IPS DF 19.7 (cell line): ENCODE measurements at regions not wholly inside any gene's neighbourhood (a gene's known extent, or its start where the extent isn't known, plus 50 kb on each side); places are given as distances from the start of the nearest gene placed in this dataset.

Experiments
- DNase-seq: peaks from one replicate; pipeline ENCODE4 v3.0.0-alpha.2; 2013; ENCODE audit warnings: low read depth, low spot score

DNA sequence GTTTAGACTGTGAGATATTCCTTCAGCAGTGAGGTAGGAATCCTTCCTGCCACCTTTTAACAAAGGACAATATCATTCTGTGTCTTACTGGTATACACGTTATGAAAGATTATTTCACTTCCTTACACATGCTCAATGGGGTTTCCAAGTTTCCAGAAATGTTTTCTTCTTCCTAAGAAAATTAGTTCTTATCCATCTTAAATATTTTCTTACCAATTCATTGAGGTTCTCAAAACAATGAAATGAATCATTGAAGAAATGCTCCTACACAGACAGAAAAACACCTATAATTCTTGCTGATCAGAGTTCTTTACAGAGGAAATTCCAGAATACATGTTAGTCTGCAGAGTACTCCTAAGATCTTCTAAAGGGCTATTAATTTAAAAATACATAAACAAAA, 51.4 kb upstream of the SEC61G start:
- no peak for DNase-seq

DNA sequence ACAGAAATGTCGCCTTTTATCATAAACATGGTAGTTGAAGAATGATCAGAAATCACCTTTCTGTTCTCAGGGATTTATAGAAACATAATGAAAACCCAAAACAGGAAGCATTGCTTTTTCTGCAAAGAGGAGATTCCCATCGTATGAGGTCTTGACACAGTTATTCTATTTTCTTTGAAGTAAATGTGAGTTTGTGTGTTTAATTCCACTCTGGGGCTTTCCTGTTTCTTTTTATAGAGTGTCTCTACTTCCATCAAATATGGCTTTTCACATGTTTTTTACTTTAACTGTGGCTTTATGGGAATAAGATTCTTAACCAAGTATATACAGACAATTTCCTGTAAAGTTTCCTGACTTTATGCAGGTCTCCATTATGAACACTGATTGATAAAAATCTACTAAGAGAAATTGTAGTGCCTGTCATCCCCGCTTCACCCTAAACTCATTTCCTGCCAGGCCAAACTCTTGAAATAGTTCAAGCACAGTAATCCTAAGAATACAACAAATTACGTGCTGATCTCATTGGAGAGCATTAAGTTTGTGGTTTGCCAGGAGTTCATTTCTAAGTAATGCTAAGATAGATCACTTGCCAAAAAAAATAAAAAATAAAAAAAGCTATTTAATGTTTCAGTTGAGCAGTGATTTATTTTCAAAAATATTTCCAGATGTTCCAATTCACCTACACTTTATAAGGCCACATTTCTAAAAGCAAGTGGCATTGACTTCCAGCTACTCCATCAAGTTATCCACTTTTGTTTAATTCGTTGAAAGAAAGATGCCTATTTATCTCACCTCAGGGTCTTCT, 52.2 kb upstream of the SEC61G start:
- no peak for DNase-seq

DNA sequence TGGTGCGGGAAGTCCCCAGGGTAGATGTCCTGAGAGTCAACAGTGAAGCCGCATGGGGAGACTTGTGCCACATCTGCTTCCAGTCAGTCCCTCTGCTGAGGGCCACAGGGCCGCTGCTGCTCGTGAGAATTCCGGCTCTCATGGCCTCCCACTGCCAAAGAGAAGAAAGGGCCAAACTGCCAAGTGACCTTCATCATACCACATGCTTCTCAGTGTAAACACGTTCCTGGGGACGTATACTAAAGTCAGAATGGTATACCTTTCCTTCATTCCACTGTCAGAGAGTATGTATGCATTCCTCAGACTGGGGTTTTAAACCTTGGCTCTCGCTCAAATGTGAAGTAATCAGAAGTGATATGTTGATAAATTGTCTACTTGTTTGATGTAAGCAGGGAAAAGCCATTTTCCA, 52.8 kb upstream of the SEC61G start:
- no peak for DNase-seq

DNA sequence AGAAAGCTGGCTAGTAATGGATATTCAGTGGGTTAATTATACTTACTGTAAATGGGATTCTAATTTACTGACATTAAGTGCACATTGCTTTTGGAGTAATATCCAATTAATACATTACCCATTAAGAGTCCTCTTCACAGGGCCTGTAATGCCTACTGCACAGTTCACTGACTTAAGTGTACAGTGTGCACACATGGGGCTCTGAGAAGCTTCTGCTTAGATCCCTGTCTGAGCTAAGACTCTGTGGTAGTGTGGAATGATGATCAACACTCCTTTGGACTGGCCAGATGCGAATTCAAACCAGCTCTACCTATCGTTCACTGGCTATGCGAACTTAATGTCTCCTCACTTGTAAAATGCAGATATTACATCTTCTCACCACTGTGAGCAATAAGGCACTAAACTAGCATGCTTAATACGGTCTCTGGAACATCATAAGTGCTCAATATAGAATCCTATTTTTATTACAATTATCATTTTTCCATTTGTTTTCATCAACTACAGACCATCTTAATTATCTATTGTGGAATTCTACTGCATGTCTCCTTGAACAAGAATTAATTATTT, 53.8 kb upstream of the SEC61G start:
- DNase-seq = no peak

DNA sequence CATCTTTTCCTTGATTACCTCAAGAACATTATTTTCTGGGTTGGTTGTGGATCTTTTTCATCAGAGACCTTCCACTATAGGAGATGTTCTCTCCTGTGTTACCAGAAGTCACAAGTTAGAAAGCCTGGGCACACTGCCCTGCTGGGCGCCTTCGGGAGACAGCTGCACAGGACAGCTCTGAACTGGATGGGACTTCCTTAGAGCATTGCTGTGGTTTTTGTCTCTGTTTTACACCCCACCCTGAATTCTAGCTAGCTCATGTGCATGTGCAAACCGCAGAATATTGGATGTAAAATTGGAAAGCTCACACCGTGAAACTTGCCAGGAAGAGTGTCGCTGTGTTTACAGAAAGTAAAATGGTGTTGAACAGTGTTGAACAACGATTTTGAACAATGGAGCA, 54.4 kb upstream of the SEC61G start:
- DNase-seq = no peak

DNA sequence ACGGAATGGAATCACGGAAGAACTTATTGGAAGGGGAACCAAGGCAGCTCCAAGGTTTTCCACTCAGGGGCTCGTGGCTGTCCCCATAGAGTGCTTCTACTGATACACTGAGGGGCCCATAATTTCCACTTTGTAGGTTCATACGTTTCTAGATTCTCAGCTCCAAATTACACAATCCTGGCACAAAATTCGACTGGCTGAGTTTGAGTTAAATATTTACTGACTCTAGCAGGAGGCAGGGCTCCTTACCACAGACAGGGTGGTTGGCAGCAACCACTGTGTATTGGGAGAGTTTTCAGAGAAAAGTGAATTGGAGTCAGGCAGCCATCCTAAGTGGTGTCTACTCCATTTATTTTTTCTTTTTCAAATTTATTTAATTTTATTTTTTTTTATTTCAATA, 55.4 kb upstream of the SEC61G start:
- no peak for DNase-seq

DNA sequence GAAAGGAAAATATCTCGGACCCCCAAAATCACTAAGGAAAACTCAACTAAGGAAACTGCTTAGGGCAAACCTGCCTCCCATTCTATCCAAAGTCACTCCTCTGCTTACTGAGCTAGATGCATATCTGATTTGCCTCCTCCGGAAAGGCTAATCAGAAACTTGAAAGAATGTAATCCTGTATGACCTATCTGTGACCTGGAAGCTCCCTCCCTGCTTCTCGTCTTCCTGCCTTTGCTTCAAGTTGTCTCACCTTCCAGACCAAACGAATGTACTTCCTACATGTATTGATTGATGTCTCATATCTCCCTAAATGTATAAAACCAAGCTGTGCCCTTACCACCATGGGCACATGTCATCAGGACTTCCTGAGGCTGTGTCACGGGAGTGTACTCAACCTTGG, 58.1 kb upstream of the SEC61G start:
- DNase-seq = no peak

DNA sequence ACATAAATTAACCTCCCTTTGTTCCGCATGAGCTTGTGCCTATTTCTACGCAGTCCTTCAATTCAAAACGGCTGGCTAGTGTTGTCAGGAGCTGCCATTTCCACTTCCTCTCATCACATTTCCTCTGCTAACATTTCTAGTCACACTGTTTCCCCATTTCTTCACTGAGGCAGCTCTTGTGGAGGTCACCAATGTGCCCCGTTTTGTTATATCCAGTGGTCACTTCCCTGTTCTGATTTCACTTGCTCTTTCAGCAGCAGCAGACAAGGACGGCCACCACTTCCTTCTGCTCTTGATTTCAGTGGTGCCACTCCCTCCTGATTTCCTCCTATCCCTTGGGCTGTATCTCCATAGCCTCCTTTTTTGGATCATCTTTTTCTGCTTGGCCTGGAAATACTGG, 64.8 kb upstream of the SEC61G start:
- DNase-seq = no peak

DNA sequence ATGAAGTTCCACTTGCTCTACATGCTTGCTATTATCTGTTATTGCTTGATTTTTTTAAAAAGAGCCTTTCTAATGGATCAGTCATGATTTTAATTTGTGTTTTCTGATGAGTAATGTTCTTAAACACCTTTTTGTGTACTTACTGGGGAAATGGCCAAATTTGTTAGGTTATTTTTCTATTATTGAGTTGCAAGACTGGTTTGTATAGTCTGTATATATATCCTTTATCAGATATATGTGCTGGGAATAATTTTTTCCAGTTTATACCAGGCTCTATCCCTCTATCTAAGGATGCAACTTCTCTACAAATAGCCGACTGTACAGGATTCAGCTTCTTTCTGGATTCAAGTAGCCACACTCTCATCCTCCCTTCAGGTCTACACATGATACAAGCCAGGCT, 65.6 kb upstream of the SEC61G start:
- no peak for DNase-seq

DNA sequence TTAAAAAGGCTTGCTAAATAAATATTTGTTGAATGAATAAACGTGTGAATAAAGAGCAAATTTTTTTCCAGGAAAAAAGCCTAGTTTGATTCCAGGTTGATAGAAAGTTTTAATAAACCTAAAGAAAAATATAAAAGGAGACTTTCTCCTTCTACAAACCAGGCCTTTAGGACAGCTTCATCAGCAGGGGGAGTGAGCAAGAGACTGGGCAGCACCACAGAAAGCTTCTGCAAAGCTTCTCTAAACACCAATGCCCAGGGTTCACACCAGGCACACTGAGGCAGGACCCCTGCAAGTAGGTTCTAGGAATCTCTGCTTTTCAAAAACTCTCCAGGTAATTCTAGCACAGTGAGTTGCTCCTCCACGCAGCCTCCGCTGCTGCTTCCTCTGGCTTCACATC, 66.4 kb upstream of the SEC61G start:
- DNase-seq = no peak

DNA sequence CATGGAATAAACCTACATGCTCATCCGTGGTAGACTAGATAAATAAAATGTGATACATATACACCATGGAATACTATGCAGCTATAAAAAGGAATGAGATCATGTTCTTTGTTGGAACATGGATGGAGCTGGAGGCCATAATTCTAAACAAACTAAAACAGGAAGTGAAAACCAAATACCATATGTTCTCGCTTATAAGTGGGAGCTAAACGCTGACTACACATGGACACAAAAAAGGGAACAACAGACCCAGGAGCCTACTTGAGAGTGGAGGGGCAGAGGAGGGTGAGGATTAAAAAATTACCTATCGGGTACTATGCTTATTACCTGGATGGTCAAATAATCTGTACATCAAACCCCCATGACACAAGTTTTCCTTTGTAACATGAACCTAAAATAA, 68.7 kb upstream of the SEC61G start:
- no peak for DNase-seq

DNA sequence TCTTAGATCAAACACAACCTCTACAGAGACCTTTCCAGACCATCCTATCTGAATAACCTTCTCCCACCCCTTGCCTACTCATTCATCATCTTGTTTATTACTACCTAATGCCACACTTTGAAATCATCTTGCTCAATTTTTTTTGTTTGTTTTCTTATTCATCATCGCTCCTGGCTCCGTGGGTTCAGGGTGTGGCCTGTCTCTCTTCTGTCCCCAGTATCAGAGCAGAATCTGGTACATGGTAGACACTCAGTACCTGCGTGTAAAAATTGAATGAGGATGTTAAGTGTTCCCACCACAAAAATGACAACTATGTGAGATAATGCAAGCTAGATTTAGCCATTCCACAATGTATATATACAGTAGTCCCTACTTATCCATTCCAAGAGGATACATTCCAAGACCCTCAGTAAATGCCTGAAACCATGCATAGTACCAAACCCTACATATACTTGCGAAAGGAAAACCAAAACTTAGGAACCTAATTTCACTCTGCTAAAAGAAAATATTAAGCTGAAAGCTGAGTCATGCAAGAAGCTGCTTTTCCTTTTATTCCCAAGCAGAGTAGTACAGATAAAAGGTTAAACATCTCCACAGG, 72.1 kb upstream of the SEC61G start:
- DNase-seq = no peak

DNA sequence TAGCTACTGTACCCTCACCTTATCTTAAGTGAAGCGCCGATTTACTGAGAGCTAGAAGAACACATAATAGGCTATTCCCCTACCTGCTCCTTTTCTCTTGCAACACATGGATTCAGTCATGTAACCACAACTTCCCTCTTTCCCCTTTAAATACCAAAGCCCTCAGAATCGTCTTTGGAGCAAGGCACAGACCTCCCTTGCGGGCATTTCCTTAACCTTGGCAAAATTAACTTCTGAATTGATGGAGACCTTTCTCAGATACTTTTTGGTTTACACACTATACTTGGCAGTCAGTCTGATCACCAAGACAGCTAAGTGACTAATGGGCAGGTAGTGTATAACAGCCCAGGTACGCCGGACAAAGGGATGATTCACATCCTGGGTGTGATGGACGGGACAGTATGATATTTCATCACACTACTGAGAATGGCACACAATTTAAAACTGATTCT, 72.7 kb upstream of the SEC61G start:
- no peak for DNase-seq

DNA sequence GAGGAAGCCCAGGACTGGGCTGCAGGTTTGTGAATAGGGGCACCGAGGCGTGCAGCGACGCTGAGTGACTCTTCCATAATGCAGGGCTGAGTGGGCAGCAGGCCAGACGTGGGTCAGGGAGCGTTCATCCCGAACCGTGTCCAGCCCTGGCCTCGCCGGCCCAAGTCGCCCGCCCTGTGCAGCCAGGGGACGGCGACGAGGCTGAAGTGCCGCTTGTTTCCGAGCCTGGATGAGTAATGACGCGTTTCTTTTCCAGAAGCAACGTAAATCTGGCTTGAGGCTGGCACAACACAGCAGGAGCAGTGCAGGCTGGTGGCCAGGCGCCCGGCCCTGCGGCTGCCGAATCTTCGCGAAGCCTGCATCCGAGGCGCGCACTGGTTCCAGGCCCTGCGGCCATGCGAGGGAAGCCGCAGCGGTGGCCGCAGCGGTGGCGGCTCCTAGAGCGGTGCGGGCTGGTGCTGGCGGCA, 74.0 kb upstream of the SEC61G start:
- no peak for DNase-seq

DNA sequence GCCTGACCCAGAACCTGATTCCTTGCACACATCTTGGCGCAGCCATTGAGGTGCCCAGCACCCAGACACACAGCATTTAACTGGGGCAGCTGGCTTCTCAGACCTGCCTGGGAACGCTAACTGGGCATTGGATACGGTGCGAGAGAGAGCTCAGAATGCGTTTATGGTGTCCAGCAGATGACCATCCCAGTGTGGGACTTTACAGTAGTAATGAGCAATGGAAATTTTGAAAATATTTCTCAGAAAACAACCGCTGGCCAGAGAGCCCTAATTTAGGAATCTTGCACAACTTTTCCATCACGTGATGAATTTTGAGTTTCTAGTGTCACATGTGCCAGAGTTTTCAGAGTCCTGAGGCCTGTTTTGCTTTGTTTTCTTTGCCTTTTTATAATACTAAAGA, 78.2 kb upstream of the SEC61G start:
- no peak for DNase-seq

DNA sequence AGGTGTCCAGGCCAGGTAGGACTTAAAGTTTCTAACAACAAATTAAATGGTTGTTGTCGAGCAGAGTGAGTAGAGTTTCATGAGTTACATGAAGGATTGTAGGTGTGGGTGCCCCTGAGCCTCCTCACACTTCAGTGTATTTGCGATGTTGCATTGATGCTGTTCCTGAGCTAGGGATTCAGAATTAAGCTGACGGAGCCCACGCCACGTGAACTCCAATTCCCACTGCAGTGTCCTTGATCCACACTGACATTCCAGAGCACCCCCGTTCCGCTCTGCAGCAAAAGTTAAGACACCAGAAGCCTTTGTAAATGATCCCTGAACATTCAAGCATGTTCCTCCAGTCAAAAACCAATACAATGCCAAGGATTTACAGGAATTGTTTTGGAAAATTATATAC, 78.8 kb upstream of the SEC61G start:
- DNase-seq = no peak

DNA sequence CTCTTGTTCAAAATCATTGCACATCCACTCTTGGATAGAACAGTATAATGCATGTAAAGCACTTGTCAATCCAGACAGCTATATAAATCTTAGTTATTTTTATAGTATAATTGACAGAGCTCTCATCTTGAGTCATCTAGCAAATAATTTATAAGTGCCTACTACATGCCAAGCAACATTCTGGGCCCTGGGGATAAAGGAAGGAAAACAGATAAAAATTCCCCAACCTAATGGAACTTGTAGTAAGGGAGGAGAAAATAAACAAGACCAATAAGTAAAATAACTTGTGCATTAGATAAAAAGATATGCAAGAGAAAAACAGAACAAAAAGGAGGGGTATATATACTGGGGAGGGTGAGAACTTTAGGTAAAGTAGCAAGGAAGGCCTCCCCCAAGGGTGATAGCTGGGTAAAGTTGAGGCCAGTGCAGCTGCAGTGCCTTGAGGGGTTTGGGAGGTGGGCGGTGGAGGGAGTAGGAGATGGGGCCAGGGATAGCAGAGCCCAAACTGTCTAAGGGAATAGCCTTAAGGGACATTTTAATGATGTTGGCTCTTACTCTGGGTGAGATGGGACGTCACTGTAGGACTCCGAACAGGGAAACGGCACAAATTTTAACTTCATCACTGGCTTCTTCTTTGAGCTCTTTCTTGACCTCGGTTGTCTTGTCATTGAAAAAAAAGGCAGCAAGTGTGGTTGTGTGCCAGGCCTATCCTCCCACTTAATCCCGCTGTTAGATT, 79.3 kb upstream of the SEC61G start:
- DNase-seq = no peak

DNA sequence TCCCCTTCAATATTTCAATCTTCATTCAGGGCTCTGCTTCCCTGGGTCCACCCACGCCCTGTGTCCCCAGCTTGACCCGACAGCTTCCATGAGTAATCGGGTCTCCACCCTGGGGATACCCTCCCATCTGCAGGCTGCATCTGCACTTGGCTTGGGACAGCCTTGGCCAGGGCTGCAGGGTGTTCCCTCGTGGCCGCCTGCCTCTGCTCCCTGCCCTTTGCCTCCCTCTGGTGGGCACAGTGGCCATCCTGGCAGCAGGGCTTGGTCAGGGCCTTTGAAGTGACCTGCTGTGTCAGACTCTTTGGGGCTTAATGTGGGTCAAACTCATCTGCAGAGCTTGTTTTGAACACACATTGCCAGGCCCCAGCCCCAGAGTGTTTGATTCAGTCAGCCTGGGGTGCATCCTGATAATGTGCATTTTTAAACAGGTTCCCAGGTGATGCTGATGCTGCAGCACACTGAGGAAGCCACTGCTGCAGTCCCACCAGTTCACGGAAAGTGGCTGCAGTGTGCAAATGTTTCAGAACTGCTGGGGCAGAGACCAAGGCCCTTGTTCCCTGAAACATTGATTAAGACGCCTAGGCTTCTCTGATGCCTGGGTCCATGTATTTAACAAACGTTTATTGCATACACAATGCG, 80.7 kb upstream of the SEC61G start:
- DNase-seq = no peak

DNA sequence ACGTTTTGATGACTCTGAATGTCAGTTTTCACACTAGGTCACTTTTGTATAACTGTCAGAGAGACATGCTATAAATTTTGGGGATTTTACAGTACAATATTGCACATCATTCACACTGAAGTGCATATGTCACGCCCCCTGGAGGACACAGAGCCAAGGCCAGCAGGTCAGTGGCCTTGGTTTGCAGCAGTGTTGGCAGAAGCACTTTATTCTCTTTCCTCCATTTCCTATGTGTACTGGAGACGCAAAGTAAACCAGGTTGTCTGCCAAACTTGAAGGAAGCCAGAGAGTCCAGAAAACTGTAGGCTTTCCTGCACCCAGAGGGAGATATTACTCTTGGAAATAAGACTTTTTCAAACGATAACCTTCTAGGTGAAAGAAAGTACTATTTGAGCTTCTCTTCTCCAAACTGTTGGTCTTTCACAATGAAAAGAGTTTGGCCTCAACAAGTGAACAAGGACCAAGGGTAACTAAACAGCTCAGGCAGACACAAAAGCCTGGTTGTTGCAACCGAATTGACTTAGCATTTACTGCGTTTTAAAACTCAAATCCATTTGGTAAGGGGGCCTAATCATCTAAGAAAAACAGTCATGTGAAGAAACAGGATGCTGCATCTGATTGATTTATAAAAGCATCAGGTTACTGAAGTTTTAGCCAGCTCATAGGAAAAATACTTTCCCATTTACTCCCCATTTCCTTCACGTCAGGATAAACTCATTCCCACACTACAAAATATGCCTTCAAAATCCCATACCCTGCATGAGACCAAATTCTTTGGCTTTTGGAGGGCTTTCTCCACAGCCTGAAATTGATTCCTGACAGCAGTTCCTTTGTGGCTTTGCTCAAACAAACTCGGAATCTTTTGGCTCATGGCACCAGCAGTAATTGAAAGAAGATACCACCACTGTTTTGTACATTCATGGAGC, 83.0 kb upstream of the SEC61G start:
- DNase-seq = no peak

DNA sequence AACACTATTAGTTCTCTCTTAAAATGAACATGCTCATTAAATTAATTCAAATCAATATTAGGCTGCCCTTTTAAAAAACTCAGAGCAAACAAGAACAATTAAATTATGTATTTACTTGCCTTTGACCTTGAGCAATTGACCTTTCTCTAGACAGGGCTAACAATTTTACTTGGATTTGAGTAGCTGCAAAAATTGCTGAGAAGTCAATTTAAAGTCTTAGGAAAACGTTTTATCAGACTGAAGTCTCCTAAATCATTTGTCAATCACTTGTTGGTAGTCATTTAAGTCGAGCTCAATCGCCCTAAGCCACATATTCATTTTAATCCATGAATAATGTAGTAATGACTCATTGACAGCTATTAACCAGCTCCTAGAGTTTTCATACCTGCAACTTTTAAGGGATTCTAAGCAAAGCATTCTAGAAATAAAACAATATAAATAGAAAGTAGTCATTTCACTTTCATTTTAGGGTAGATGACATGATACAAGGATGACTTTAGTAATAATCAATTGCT, 84.9 kb upstream of the SEC61G start:
- no peak for DNase-seq

DNA sequence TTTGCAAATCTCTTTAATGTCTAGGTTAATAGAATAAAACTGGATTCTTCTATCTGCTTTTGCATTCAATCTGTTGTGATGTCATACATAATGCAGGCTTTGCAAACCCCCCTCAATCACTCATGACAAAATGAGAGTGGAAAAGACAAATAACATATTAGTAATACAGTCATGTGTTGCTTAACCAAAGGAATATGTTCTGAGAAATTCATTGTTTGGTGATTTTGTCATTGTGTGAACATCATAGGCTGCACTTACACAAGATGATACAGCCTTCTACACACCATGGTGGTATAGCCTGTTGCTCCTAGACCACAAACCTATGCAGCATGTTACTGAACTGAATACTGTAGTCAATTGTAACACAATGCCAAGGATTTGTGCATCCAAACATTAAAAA, 87.3 kb upstream of the SEC61G start:
- no peak for DNase-seq
